ENCODE measurements at regions not wholly inside any gene's neighbourhood (a gene's known extent, or its start where the extent isn't known, plus 50 kb on each side); places are given as distances from the start of the nearest gene placed in this dataset.

GRCh38 chr5:4230786-4231641 lies 635.4 kb downstream of the IRX1 start:
- TF ChIP-seq CTCF (conservative IDR thresholded peaks at IDR 0.05; ENCODE audit: control insufficient read depth, insufficient read depth, low read depth, low read length) = no peak
- H3K4me3 ChIP-seq (ENCODE audit: control insufficient read depth, low read depth, low read length) = no peak overlapping the region
- DNase-seq (ENCODE audit: low read depth) = no peak

- TF ChIP-seq CTCF (conservative IDR thresholded peaks at IDR 0.05; ENCODE audit: control insufficient read depth, insufficient read depth, low read depth, low read length) = no peak
- H3K4me3 ChIP-seq (ENCODE audit: control insufficient read depth, low read depth, low read length) = no peak overlapping the region
- no peak for DNase-seq (ENCODE audit: low read depth)
Observed at GRCh38 chr5:4232084-4232483, 636.5 kb downstream of the IRX1 start.

- DNase-seq (ENCODE audit: low read depth) = no peak
- no peak overlapping the region for H3K4me3 ChIP-seq (ENCODE audit: control insufficient read depth, low read depth, low read length)
- TF ChIP-seq CTCF (conservative IDR thresholded peaks at IDR 0.05; ENCODE audit: control insufficient read depth, insufficient read depth, low read depth, low read length) = no peak
Observed at GRCh38 chr5:4233671-4234070, 638.0 kb downstream of the IRX1 start.

GRCh38 chr5:4243479-4244264 lies 648.0 kb downstream of the IRX1 start:
- DNase-seq (ENCODE audit: low read depth) = no peak
- H3K4me3 ChIP-seq (ENCODE audit: control insufficient read depth, low read depth, low read length) = no peak overlapping the region
- no peak for TF ChIP-seq CTCF (conservative IDR thresholded peaks at IDR 0.05; ENCODE audit: control insufficient read depth, insufficient read depth, low read depth, low read length)

GRCh38 chr5:4244306-4244705 lies 648.7 kb downstream of the IRX1 start:
- TF ChIP-seq CTCF (conservative IDR thresholded peaks at IDR 0.05; ENCODE audit: control insufficient read depth, insufficient read depth, low read depth, low read length) = no peak
- DNase-seq (ENCODE audit: low read depth) = no peak
- no peak overlapping the region for H3K4me3 ChIP-seq (ENCODE audit: control insufficient read depth, low read depth, low read length)

- no peak for DNase-seq (ENCODE audit: low read depth)
- no peak for TF ChIP-seq CTCF (conservative IDR thresholded peaks at IDR 0.05; ENCODE audit: control insufficient read depth, insufficient read depth, low read depth, low read length)
- H3K4me3 ChIP-seq (ENCODE audit: control insufficient read depth, low read depth, low read length) = no peak overlapping the region
Observed at GRCh38 chr5:4245076-4245475, 649.4 kb downstream of the IRX1 start.
